ENCODE measurements at regions not wholly inside any gene's neighbourhood (a gene's known extent, or its start where the extent isn't known, plus 50 kb on each side); places are given as distances from the start of the nearest gene placed in this dataset.

- Histone ChIP-seq H3K9me3 (ENCODE audit: control insufficient read depth, insufficient read depth, low read length) (no peaks in the 10 kb centered on the region), H3K36me3 (ENCODE audit: control insufficient read depth, insufficient read depth, low read length) (no peaks in the 10 kb centered on the region), H3K27ac (ENCODE audit: low read length) (no peak overlapping the region), H3K4me3 (ENCODE audit: low read length) (no peak overlapping the region), H3K27me3 (ENCODE audit: control insufficient read depth, insufficient read depth, low read length) (no peaks in the 10 kb centered on the region), H3K4me1 (ENCODE audit: control insufficient read depth, insufficient read depth, low read length) (peaks cover 22% of the 10 kb centered on the region)
- no peak for TF ChIP-seq CTCF (IDR thresholded peaks at IDR 0.05)
- Mint-ChIP-seq H3K9me3 (no peaks in the 10 kb centered on the region), H3K4me1 (peaks cover 5 to 8% of the 10 kb centered on the region in 2 donors), H3K27ac (no peak overlapping the region), H3K27me3 (ENCODE audit: low read depth in 2 of 2) (no peaks in the 10 kb centered on the region), H3K4me3 (no peak overlapping the region), H3K36me3 (no peaks in the 10 kb centered on the region)
- no peak for ATAC-seq
- intact Hi-C loops (cut with micrococcal nuclease): no loop called here
- no peak for DNase-seq
- 96% methylated on average over 9 of the region's 9 CpGs for WGBS (ENCODE audit: insufficient coverage)
These were observed 122.3 kb upstream of the IRF2BP2 start for GRCh38 chr1:234732260-234732659.

DNA sequence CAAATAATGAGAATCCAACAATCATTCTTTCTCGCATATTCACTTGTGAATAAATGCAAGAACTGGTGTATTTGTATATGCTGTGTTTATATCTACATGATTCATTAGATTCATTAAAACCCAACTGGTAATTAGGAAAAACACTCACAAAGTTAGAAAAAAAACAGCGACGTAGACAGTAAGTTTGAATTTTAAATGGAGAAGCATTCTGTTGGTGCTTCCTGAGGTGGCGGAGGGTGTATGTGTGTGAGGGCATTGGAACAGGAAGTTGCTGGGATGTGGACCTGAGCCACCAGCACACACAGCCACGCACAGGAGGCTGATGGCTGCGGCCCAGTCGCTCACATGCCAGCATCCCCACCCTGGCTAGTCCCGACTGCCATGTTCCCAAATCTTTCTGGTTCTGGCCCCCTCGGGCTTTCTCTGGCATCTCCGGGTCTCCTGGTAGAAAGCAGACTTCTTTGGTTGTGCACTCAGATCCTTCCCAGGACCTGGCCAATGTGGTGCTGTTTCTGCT is 121.6 kb upstream of the IRF2BP2 start:
- peaks cover 5 to 8% of the 10 kb centered on the region in 2 donors for H3K4me1 Mint-ChIP-seq
- 55% methylated on average over 9 of the region's 10 CpGs for WGBS (ENCODE audit: insufficient coverage)
- no peak overlapping the region for H3K4me3 ChIP-seq (ENCODE audit: low read length)

GRCh38 chr1:234730770-234731568 is 121.0 kb upstream of the IRF2BP2 start:
- intact Hi-C loops (cut with micrococcal nuclease): no loop called here
- ATAC-seq (peak; percentile 19 to 45 (median 34)), DNase-seq (peak in 1 of 2 donors; percentile 80)
- no peak overlapping the region for H3K4me3 ChIP-seq (ENCODE audit: low read length)
- no peaks in the 10 kb centered on the region for H3K9me3 Mint-ChIP-seq
- H3K27me3 Mint-ChIP-seq (ENCODE audit: low read depth in 2 of 2): no peaks in the 10 kb centered on the region
- H3K9me3 ChIP-seq (ENCODE audit: control insufficient read depth, insufficient read depth, low read length): no peaks in the 10 kb centered on the region
- no peaks in the 10 kb centered on the region for H3K36me3 ChIP-seq (ENCODE audit: control insufficient read depth, insufficient read depth, low read length)
- no peak overlapping the region for H3K27ac ChIP-seq (ENCODE audit: low read length)
- no peak for TF ChIP-seq CTCF (IDR thresholded peaks at IDR 0.05)
- H3K4me1 Mint-ChIP-seq: peaks cover 6 to 8% of the 10 kb centered on the region in 2 donors
- no peak overlapping the region for H3K4me3 Mint-ChIP-seq
- H3K4me1 ChIP-seq (ENCODE audit: control insufficient read depth, insufficient read depth, low read length): peaks cover 31% of the 10 kb centered on the region
- H3K27me3 ChIP-seq (ENCODE audit: control insufficient read depth, insufficient read depth, low read length): no peaks in the 10 kb centered on the region
- H3K27ac Mint-ChIP-seq: no peak overlapping the region
- 55% methylated on average over 6 of the region's 6 CpGs for WGBS (ENCODE audit: insufficient coverage)
- H3K36me3 Mint-ChIP-seq: no peaks in the 10 kb centered on the region

More for the DNA sequence above, 121.6 kb upstream of the IRF2BP2 start:
- H3K4me3 Mint-ChIP-seq: no peak overlapping the region
- no peaks in the 10 kb centered on the region for H3K9me3 Mint-ChIP-seq
- DNase-seq (peak in 1 of 2 donors; percentile 57), ATAC-seq (peak in 1 of 3 donors; percentile 59)
- no peaks in the 10 kb centered on the region for H3K27me3 Mint-ChIP-seq (ENCODE audit: low read depth in 2 of 2)
- no peak for TF ChIP-seq CTCF (IDR thresholded peaks at IDR 0.05)
- intact Hi-C loops (cut with micrococcal nuclease): no loop called here
- Histone ChIP-seq H3K27ac (ENCODE audit: low read length) (no peak overlapping the region), H3K27me3 (ENCODE audit: control insufficient read depth, insufficient read depth, low read length) (no peaks in the 10 kb centered on the region), H3K9me3 (ENCODE audit: control insufficient read depth, insufficient read depth, low read length) (no peaks in the 10 kb centered on the region), H3K4me1 (ENCODE audit: control insufficient read depth, insufficient read depth, low read length) (peaks cover 24% of the 10 kb centered on the region), H3K36me3 (ENCODE audit: control insufficient read depth, insufficient read depth, low read length) (no peaks in the 10 kb centered on the region)
- no peak overlapping the region for H3K27ac Mint-ChIP-seq
- H3K36me3 Mint-ChIP-seq: no peaks in the 10 kb centered on the region

GRCh38 chr1:234730475-234730769 is 120.4 kb upstream of the IRF2BP2 start:
- H3K4me3 ChIP-seq (ENCODE audit: low read length): no peak overlapping the region
- Mint-ChIP-seq H3K27ac (no peak overlapping the region), H3K4me1 (peaks cover 9 to 11% of the 10 kb centered on the region in 2 donors), H3K36me3 (no peaks in the 10 kb centered on the region), H3K9me3 (no peaks in the 10 kb centered on the region), H3K27me3 (ENCODE audit: low read depth in 2 of 2) (no peaks in the 10 kb centered on the region), H3K4me3 (no peak overlapping the region)
- no peak overlapping the region for H3K27ac ChIP-seq (ENCODE audit: low read length)
- H3K4me1 ChIP-seq (ENCODE audit: control insufficient read depth, insufficient read depth, low read length): peaks cover 36% of the 10 kb centered on the region
- ATAC-seq (no peak), DNase-seq (no peak)
- H3K9me3 ChIP-seq (ENCODE audit: control insufficient read depth, insufficient read depth, low read length): no peaks in the 10 kb centered on the region
- H3K27me3 ChIP-seq (ENCODE audit: control insufficient read depth, insufficient read depth, low read length): no peaks in the 10 kb centered on the region
- WGBS (ENCODE audit: insufficient coverage): 77% methylated on average over 1 of the region's 1 CpG
- TF ChIP-seq CTCF (IDR thresholded peaks at IDR 0.05): no peak
- H3K36me3 ChIP-seq (ENCODE audit: control insufficient read depth, insufficient read depth, low read length): no peaks in the 10 kb centered on the region
- intact Hi-C loops (cut with micrococcal nuclease): no loop called here
